Activated CD4-positive, alpha-beta T cell treated with anti-CD3 and anti-CD28 coated beads, Interleukin-10, Interleukin-2, amounts not matched to agents 100 ng/mL and 50 ng/mL, durations not matched to agents 16 hours and 8 hours (primary cell): ENCODE measurements at regions not wholly inside any gene's neighbourhood (a gene's known extent, or its start where the extent isn't known, plus 50 kb on each side); places are given as distances from the start of the nearest gene placed in this dataset.

Source experiments
- DNase-seq: peaks from one replicate; pipeline ENCODE4 v3.0.0-alpha.2; 2020

DNA sequence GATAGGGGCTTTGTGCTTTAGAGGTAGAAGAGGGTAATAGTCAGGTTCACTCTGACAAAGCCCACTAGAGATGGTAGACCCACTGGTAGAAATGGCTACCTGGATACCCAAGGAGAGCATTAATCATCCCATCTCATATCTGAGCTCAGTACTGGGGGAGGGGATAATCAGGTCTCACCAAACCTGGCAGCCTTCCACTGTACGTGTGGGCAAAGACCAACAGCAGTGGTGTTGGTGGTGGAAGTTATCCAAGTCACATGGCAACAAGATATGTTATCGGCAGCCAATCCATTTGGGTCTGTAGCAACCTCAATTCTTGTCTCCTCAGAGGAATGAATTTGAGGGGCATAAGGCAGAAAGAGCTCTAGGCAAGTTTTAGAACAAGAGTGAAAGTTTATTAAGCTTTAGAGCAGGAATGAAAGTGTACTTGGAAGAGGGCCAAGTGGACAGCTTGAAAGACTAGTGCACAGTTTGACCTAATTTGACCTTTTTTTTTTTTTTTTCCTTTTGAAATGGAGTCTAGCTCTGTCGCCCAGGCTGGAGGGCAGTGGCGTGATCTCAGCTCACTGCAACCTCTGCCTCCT is 67.0 kb upstream of the CXCL13 start:
- DNase-seq: peak; percentile 6
